ENCODE measurements at regions not wholly inside any gene's neighbourhood (a gene's known extent, or its start where the extent isn't known, plus 50 kb on each side); places are given as distances from the start of the nearest gene placed in this dataset.

GRCh38 chr13:24110011-24110410 is 50.5 kb upstream of the SPATA13 start:
- no peak for TF ChIP-seq CTCF (IDR thresholded peaks at IDR 0.05)
- TF ChIP-seq POLR2A (IDR thresholded peaks at IDR 0.05) = no peak
